ENCODE measurements at regions not wholly inside any gene's neighbourhood (a gene's known extent, or its start where the extent isn't known, plus 50 kb on each side); places are given as distances from the start of the nearest gene placed in this dataset.

- TF ChIP-seq, protein P1, sequence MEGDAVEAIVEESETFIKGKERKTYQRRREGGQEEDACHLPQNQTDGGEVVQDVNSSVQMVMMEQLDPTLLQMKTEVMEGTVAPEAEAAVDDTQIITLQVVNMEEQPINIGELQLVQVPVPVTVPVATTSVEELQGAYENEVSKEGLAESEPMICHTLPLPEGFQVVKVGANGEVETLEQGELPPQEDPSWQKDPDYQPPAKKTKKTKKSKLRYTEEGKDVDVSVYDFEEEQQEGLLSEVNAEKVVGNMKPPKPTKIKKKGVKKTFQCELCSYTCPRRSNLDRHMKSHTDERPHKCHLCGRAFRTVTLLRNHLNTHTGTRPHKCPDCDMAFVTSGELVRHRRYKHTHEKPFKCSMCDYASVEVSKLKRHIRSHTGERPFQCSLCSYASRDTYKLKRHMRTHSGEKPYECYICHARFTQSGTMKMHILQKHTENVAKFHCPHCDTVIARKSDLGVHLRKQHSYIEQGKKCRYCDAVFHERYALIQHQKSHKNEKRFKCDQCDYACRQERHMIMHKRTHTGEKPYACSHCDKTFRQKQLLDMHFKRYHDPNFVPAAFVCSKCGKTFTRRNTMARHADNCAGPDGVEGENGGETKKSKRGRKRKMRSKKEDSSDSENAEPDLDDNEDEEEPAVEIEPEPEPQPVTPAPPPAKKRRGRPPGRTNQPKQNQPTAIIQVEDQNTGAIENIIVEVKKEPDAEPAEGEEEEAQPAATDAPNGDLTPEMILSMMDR (IDR thresholded peaks at IDR 0.05): no peak
These were observed 65.7 kb downstream of the UNC5CL start for GRCh38 chr6:40973304-40973703.

GRCh38 chr6:40972814-40973213 lies 66.2 kb downstream of the UNC5CL start:
- TF ChIP-seq, protein P1 (IDR thresholded peaks at IDR 0.05): no peak

GRCh38 chr6:40972190-40972589 lies 66.8 kb downstream of the UNC5CL start:
- TF ChIP-seq, protein P1 (IDR thresholded peaks at IDR 0.05): no peak

- TF ChIP-seq, protein P1 (IDR thresholded peaks at IDR 0.05): no peak
These were observed 70.3 kb downstream of the UNC5CL start for GRCh38 chr6:40968620-40969164.

DNA sequence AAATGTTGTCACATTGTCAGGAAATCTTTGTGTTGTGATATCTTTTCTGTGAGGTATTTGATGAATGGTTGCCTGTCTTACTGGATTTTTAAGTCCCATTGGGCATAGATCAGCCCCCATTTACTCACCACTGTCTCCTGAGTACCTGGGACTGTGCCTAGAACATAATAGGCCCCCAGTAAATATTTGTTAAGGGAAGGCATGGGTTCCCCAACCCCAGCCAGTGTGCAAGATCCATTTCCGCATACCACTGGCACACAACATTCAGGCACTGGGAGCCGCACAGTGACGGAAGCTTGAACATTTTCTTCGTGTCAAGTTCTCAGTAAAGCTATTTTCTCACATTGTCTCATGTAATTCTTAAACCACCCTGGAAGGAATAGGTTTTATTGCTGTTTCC lies 72.2 kb downstream of the UNC5CL start:
- TF ChIP-seq, protein P1 (IDR thresholded peaks at IDR 0.05): no peak

GRCh38 chr6:40965046-40965445 lies 74.0 kb downstream of the UNC5CL start:
- TF ChIP-seq, protein P1 (IDR thresholded peaks at IDR 0.05): no peak

DNA sequence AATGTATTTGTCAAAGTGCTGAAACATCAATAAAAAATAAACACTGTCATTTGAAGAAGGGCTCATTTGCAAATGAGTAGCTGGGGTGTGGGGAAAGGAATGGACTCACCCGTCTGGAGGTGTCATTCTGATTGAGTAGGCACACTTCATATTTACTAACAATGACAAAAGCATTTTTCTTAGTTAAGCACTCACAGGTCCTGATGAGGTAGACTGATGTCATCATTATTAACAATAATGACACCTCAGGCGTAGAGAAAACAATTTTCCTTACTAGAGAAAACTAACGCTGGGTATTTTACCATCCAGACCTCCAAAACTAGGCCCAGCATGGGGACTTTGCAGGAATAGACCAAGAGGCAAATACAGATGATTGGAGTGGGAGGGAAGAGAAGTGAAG lies 76.0 kb downstream of the UNC5CL start:
- TF ChIP-seq, protein P1 (IDR thresholded peaks at IDR 0.05): no peak

GRCh38 chr6:40962241-40962640 lies 76.8 kb downstream of the UNC5CL start:
- TF ChIP-seq, protein P1 (IDR thresholded peaks at IDR 0.05): no peak
